GM19467 (cell line): ENCODE measurements at regions not wholly inside any gene's neighbourhood (a gene's known extent, or its start where the extent isn't known, plus 50 kb on each side); places are given as distances from the start of the nearest gene placed in this dataset.

Experiments used
- ATAC-seq: cut with Tn5 transposase; IDR thresholded peaks from one replicate; pipeline ENCODE4 v1.9.1; 2021; ENCODE audit warnings: mild to moderate bottlenecking, moderate library complexity; ENCODE audit not compliant: unreplicated experiment

GRCh38 chr4:152236519-152237056 lies 299.3 kb downstream of the FBXW7 start:
- no peak for ATAC-seq

GRCh38 chr4:152235718-152236117 lies 300.2 kb downstream of the FBXW7 start:
- no peak for ATAC-seq

GRCh38 chr4:152234571-152234970 lies 301.3 kb downstream of the FBXW7 start:
- no peak for ATAC-seq

- no peak for ATAC-seq
Observed at GRCh38 chr4:152232271-152232670, 303.6 kb downstream of the FBXW7 start.

- ATAC-seq = no peak
Observed at GRCh38 chr4:152229782-152230289, 306.1 kb downstream of the FBXW7 start.

GRCh38 chr4:152225680-152226079 lies 310.2 kb downstream of the FBXW7 start:
- no peak for ATAC-seq

GRCh38 chr4:152224721-152225420 lies 311.0 kb downstream of the FBXW7 start:
- ATAC-seq = no peak

- ATAC-seq = no peak
Observed at GRCh38 chr4:152224223-152224622, 311.7 kb downstream of the FBXW7 start.

GRCh38 chr4:152223600-152223999 lies 312.3 kb downstream of the FBXW7 start:
- ATAC-seq = no peak

GRCh38 chr4:152221816-152222516 lies 313.9 kb downstream of the FBXW7 start:
- ATAC-seq = no peak

- peak; percentile 62 for ATAC-seq
Observed at GRCh38 chr4:152220201-152220666, 315.7 kb downstream of the FBXW7 start.

GRCh38 chr4:152218576-152218975 lies 317.3 kb downstream of the FBXW7 start:
- ATAC-seq = no peak

- ATAC-seq = no peak
Observed at GRCh38 chr4:152217896-152218295, 318.0 kb downstream of the FBXW7 start.

GRCh38 chr4:152211936-152212653 lies 323.8 kb downstream of the FBXW7 start:
- ATAC-seq = no peak

- ATAC-seq = peak; percentile 83
Observed at GRCh38 chr4:152209772-152210493, 326.0 kb downstream of the FBXW7 start.

GRCh38 chr4:152207378-152207720 lies 328.5 kb downstream of the FBXW7 start:
- ATAC-seq = no peak

- ATAC-seq = no peak
Observed at GRCh38 chr4:152206646-152207377, 329.1 kb downstream of the FBXW7 start.

GRCh38 chr4:152206185-152206584 lies 329.7 kb downstream of the FBXW7 start:
- no peak for ATAC-seq

GRCh38 chr4:152202415-152202814 lies 333.5 kb downstream of the FBXW7 start:
- no peak for ATAC-seq
